ENCODE measurements at regions not wholly inside any gene's neighbourhood (a gene's known extent, or its start where the extent isn't known, plus 50 kb on each side); places are given as distances from the start of the nearest gene placed in this dataset.

GRCh38 chr17:36743130-36743529, 141.7 kb downstream of the MRM1 start:
- TF ChIP-seq MAX (IDR thresholded peaks at IDR 0.05; ENCODE audit: low read depth, low read length) (no peak), CTCF (IDR thresholded peaks at IDR 0.05; ENCODE audit: low read depth, low read length) (no peak)

Data from NB4 (cell line).